IMR-90 (cell line): ENCODE measurements at regions not wholly inside any gene's neighbourhood (a gene's known extent, or its start where the extent isn't known, plus 50 kb on each side); places are given as distances from the start of the nearest gene placed in this dataset.

ENCODE experiments used
- ATAC-seq: fragments of 200-7000 bp; cut with Tn5 transposase; 2 replicates; pipeline ENCODE4 v1.9.1; 2020; ENCODE audit warnings: low read depth, mild to moderate bottlenecking, moderate library complexity
- BruUV-seq: library from RNA; stranded (reverse); fragments of 400-500 nt; replicated peaks from 2 replicates; lab custom pipeline; 2021; lab: Mats Ljungman, UMichigan
- CTCF ChIA-PET: fragments of 300-600 bp; formaldehyde crosslinking; extraction: SDS; loops from one replicate; lab custom pipeline; 2021; ENCODE audit warnings: antibody characterized with exemption; lab: Yijun Ruan, JAX
- POLR2A ChIA-PET: fragments of 300-600 bp; sonication (Branson Sonifier 250); formaldehyde crosslinking; loops from one replicate; lab custom pipeline; 2022; ENCODE audit warnings: antibody characterized with exemption; ENCODE audit not compliant: unreplicated experiment; lab: Charles Lee
- DNase-seq: peaks from one replicate; pipeline ENCODE4 v3.0.0; 2013
- H2AFZ ChIP-seq: replicated peaks from 2 replicates; pipeline ENCODE3; 2013; ENCODE audit warnings: low read length, mild to moderate bottlenecking; ENCODE audit not compliant: poor library complexity
- H2AK5ac ChIP-seq: 2 replicates; pipeline ENCODE4 v1.6.1; 2013; ENCODE audit warnings: low read depth, low read length, inconsistent platforms
- H2AK9ac ChIP-seq: replicated peaks from 2 replicates; pipeline ENCODE3; 2013; ENCODE audit warnings: mild to moderate bottlenecking, low read depth, low read length, moderate library complexity; ENCODE audit not compliant: poor library complexity
- H2BK120ac ChIP-seq: 2 replicates; pipeline ENCODE4 v1.6.1; 2013; ENCODE audit warnings: low read depth, low read length, inconsistent platforms
- H2BK15ac ChIP-seq: 3 replicates; pipeline ENCODE4 v1.6.1; 2013; ENCODE audit warnings: low read depth, low read length, inconsistent platforms
- H2BK20ac ChIP-seq: 2 replicates; pipeline ENCODE4 v1.6.1; 2013; ENCODE audit warnings: low read depth, mild to moderate bottlenecking, inconsistent platforms, low read length, moderate library complexity
- H2BK5ac ChIP-seq: 2 replicates; pipeline ENCODE4 v1.6.1; 2013; ENCODE audit warnings: mild to moderate bottlenecking, low read depth, low read length, inconsistent platforms; ENCODE audit not compliant: poor library complexity, severe bottlenecking
- H3K14ac ChIP-seq: replicated peaks from 2 replicates; pipeline ENCODE4 v1.6.1; 2013; ENCODE audit warnings: low read depth, low read length, inconsistent platforms
- H3K18ac ChIP-seq: 2 replicates; pipeline ENCODE4 v1.6.1; 2013; ENCODE audit warnings: low read depth, low read length, control low read depth
- H3K23ac ChIP-seq: 2 replicates; pipeline ENCODE4 v1.6.1; 2013; ENCODE audit warnings: low read depth, low read length, inconsistent platforms
- H3K27ac ChIP-seq: 2 replicates; pipeline ENCODE4 v1.5.1; 2013; ENCODE audit warnings: mild to moderate bottlenecking, control low read depth, low read length; ENCODE audit not compliant: insufficient read depth
- H3K27me3 ChIP-seq: 2 replicates; pipeline ENCODE4 v1.6.1; 2013; ENCODE audit warnings: low read length; ENCODE audit not compliant: control insufficient read depth, insufficient read depth
- H3K36me3 ChIP-seq: 2 replicates; pipeline ENCODE4 v1.6.1; 2013; ENCODE audit warnings: low read length, mixed read lengths; ENCODE audit not compliant: control insufficient read depth, insufficient read depth
- H3K4ac ChIP-seq: 2 replicates; pipeline ENCODE4 v1.6.1; 2013; ENCODE audit warnings: low read depth, low read length, inconsistent platforms
- H3K4me1 ChIP-seq: 2 replicates; pipeline ENCODE4 v1.6.1; 2013; ENCODE audit warnings: low read length, mixed read lengths; ENCODE audit not compliant: control insufficient read depth, insufficient read depth
- H3K4me2 ChIP-seq: 2 replicates; pipeline ENCODE4 v1.6.1; 2013; ENCODE audit warnings: low read depth, mild to moderate bottlenecking, control low read depth, low read length, moderate library complexity
- H3K4me3 ChIP-seq: 2 replicates; pipeline ENCODE4 v1.5.1; 2013; ENCODE audit warnings: low read depth, mild to moderate bottlenecking, control low read depth, low read length, moderate library complexity; ENCODE audit not compliant: insufficient read depth
- H3K56ac ChIP-seq: 2 replicates; pipeline ENCODE4 v1.6.1; 2013; ENCODE audit warnings: low read length, inconsistent platforms; ENCODE audit not compliant: insufficient read depth; ENCODE audit errors: extremely low read depth
- H3K79me1 ChIP-seq, 2 experiments: 2 replicates each; pipeline ENCODE4 v1.6.1; 2013; ENCODE audit warnings: low read length in 2 of 2, inconsistent platforms in 1 of 2, low read depth in 1 of 2
- H3K9ac ChIP-seq: 2 replicates; pipeline ENCODE4 v1.6.1; 2013; ENCODE audit warnings: low read depth, low read length, control low read depth
- H3K9me1 ChIP-seq: 2 replicates; pipeline ENCODE4 v1.6.1; 2013; ENCODE audit warnings: low read length, inconsistent platforms; ENCODE audit not compliant: insufficient read depth
- H3K9me3 ChIP-seq: 2 replicates; pipeline ENCODE4 v1.6.1; 2013; ENCODE audit warnings: low read length; ENCODE audit not compliant: control insufficient read depth, insufficient read depth
- H4K20me1 ChIP-seq: 2 replicates; pipeline ENCODE4 v1.6.1; 2013; ENCODE audit warnings: low read length, inconsistent platforms; ENCODE audit not compliant: insufficient read depth
- H4K5ac ChIP-seq: 2 replicates; pipeline ENCODE4 v1.6.1; 2013; ENCODE audit warnings: mild to moderate bottlenecking, low read depth, low read length, control low read depth
- H4K8ac ChIP-seq, 2 experiments: 2 replicates each; pipeline ENCODE4 v1.6.1; 2013; ENCODE audit warnings: low read depth in 2 of 2, low read length in 2 of 2, control low read depth in 1 of 2, inconsistent platforms in 1 of 2
- H4K91ac ChIP-seq: 2 replicates; pipeline ENCODE4 v1.6.1; 2013; ENCODE audit warnings: low read depth, low read length, inconsistent platforms; ENCODE audit not compliant: insufficient read depth
- BHLHE40 ChIP-seq: fragments of 150-350 bp; IDR thresholded peaks from 2 replicates; pipeline ENCODE4 v1.6.1; 2016; ENCODE audit warnings: mild to moderate bottlenecking, low read depth, low read length
- CHD1 ChIP-seq: IDR thresholded peaks from 2 replicates; pipeline ENCODE4 v1.6.1; 2012; ENCODE audit warnings: low read depth, low read length, improper control_type of control experiment
- CTCF ChIP-seq: conservative IDR thresholded peaks from 2 replicates; pipeline ENCODE4 v1.5.1; 2012; ENCODE audit warnings: mild to moderate bottlenecking, low read depth, low read length, improper control_type of control experiment
- ELK1 ChIP-seq: fragments of 150-350 bp; IDR thresholded peaks from 2 replicates; pipeline ENCODE4 v1.6.1; 2016; ENCODE audit warnings: low read depth, mild to moderate bottlenecking, low read length, moderate library complexity, borderline replicate concordance
- MAFK ChIP-seq: IDR thresholded peaks from 2 replicates; pipeline ENCODE4 v1.6.1; 2012; ENCODE audit warnings: low read depth, low read length, improper control_type of control experiment
- MXI1 ChIP-seq: IDR thresholded peaks from 2 replicates; pipeline ENCODE4 v1.6.1; 2012; ENCODE audit warnings: low read depth, mild to moderate bottlenecking, low read length, moderate library complexity, borderline replicate concordance
- POLR2A ChIP-seq: IDR thresholded peaks from 2 replicates; pipeline ENCODE4 v1.6.1; 2012; ENCODE audit warnings: mild to moderate bottlenecking, low read depth, low read length
- RCOR1 ChIP-seq: IDR thresholded peaks from 2 replicates; pipeline ENCODE4 v1.6.1; 2012; ENCODE audit warnings: mild to moderate bottlenecking, low read length, improper control_type of control experiment; ENCODE audit not compliant: insufficient replicate concordance
- RFX5 ChIP-seq: IDR thresholded peaks from 2 replicates; pipeline ENCODE4 v1.8.0; 2012; ENCODE audit warnings: low read depth, mild to moderate bottlenecking, low read length, moderate library complexity
- SMC3 ChIP-seq: fragments of 150-350 bp; IDR thresholded peaks from 2 replicates; pipeline ENCODE4 v1.6.1; 2016; ENCODE audit warnings: low read depth, mild to moderate bottlenecking, antibody characterized with exemption, low read length, moderate library complexity
- USF2 ChIP-seq: fragments of 150-350 bp; IDR thresholded peaks from 2 replicates; pipeline ENCODE4 v1.6.1; 2017; ENCODE audit warnings: mild to moderate bottlenecking, antibody characterized with exemption, low read length, low read depth
- WGBS, 2 experiments: methylation state at CpG; one replicate each; pipeline versions ENCODE4 v1.1.5 to v1.1.7; 2013; ENCODE audit warnings: missing lambda C conversion rate in 2 of 2; ENCODE audit not compliant: insufficient read length in 1 of 2; ENCODE audit errors: extremely low coverage in 2 of 2; 5-methylcytosine and 5-hydroxymethylcytosine counted together
- dilution Hi-C: fragments of 300-500 bp; cut with HindIII; formaldehyde crosslinking; loops from one replicate; pipeline ENCODE4 v1.14.3; 2018; ENCODE audit warnings: low sequenced_read_pairs; ENCODE audit not compliant: unreplicated experiment
- in situ Hi-C: fragments of 300-500 bp; cut with MboI; formaldehyde crosslinking; loops from 3 replicates; pipeline ENCODE4 v1.14.3; 2019; ENCODE audit warnings: low sequenced_read_pairs, inconsistent platforms, mixed read lengths
- intact Hi-C: fragments of 100-400 bp; cut with micrococcal nuclease; formaldehyde crosslinking; loops from 2 replicates; pipeline ENCODE4 v1.10.0; 2022

GRCh38 chr6:71476371-71476770 lies 187.8 kb downstream of the OGFRL1 start:
- H2AFZ ChIP-seq, result no peak overlapping the region
- in situ Hi-C loops, result no loop called here
- no peaks in the 10 kb centered on the region for H4K20me1 ChIP-seq
- no peak overlapping the region for H2AK5ac ChIP-seq
- H3K4me1 ChIP-seq, result peaks cover 7% of the 10 kb centered on the region; the same call in 1 of the 2 replicates
- ChIA-PET CTCF (no interaction called here), POLR2A (no interaction called here)
- H3K14ac ChIP-seq, result 0 out of 2 replicates have a peak overlapping the region, but pooled peaks have one; percentile 7
- peak overlapping the region; percentile 76; the same call in 1 of the 2 replicates for H2BK120ac ChIP-seq
- ATAC-seq (no peak), DNase-seq (no peak)
- peak overlapping the region; percentile 84; the same call in 1 of the 3 replicates for H2BK15ac ChIP-seq
- no peak overlapping the region for H2BK5ac ChIP-seq
- no peak overlapping the region for H4K91ac ChIP-seq
- H3K4me2 ChIP-seq, result no peak overlapping the region
- no peak overlapping the region; the same call in 1 of the 2 replicates for H3K23ac ChIP-seq
- H2BK20ac ChIP-seq, result peak overlapping the region; percentile 46; the same call in 1 of the 2 replicates
- no peak overlapping the region for H4K8ac ChIP-seq
- peaks cover 0 to 4% of the 10 kb centered on the region in 2 experiments; a peak in 1 of 4 replicates for H3K79me1 ChIP-seq
- no peak overlapping the region for H4K5ac ChIP-seq
- no peaks in the 10 kb centered on the region for H3K36me3 ChIP-seq
- no peak overlapping the region for H3K18ac ChIP-seq
- intact Hi-C loops, result no loop called here
- no peak overlapping the region for H3K4me3 ChIP-seq
- peak overlapping the region; percentile 44; the same call in 1 of the 2 replicates for H3K4ac ChIP-seq
- peaks cover 14% of the 10 kb centered on the region for H3K9me1 ChIP-seq
- H2AK9ac ChIP-seq, result no peak overlapping the region
- H3K9ac ChIP-seq, result no peak overlapping the region
- dilution Hi-C loops, result no loop called here
- no CpG with 5 or more reads among the region's 4 CpGs for WGBS, 2 experiments
- no peak for TF ChIP-seq RFX5
- no peak for TF ChIP-seq USF2
- no peak for TF ChIP-seq ELK1
- TF ChIP-seq RCOR1, result no peak
- no peak for TF ChIP-seq CHD1
- TF ChIP-seq CTCF, result no peak
- TF ChIP-seq MXI1, result no peak
- TF ChIP-seq BHLHE40, result no peak
- TF ChIP-seq MAFK, result no peak
- TF ChIP-seq POLR2A, result no peak
- TF ChIP-seq SMC3, result no peak
- no peak overlapping the region for H3K56ac ChIP-seq
- no TSS peak for BruUV-seq
- no peak overlapping the region for H3K27ac ChIP-seq
- H3K27me3 ChIP-seq, result no peaks in the 10 kb centered on the region
- H3K9me3 ChIP-seq, result no peaks in the 10 kb centered on the region
